Endothelial cell of hepatic sinusoid (primary cell): ENCODE measurements at regions not wholly inside any gene's neighbourhood (a gene's known extent, or its start where the extent isn't known, plus 50 kb on each side); places are given as distances from the start of the nearest gene placed in this dataset.

Source experiments
- in situ Hi-C: cut with HindIII; loops from 2 replicates; pipeline ENCODE4 v1.10.0; 2017; ENCODE audit warnings: low sequenced_read_pairs

- in situ Hi-C loops: no loop called here
Observed at GRCh38 chr4:20625426-20625825, 74.8 kb upstream of the PACRGL start.

GRCh38 chr4:20626326-20627005, 73.8 kb upstream of the PACRGL start:
- in situ Hi-C loops: no loop called here

GRCh38 chr4:20627866-20628265, 72.4 kb upstream of the PACRGL start:
- in situ Hi-C loops: no loop called here

GRCh38 chr4:20629186-20630106, 70.8 kb upstream of the PACRGL start:
- in situ Hi-C loops: no loop called here

- in situ Hi-C loops: no loop called here
Observed at GRCh38 chr4:20638825-20639224, 61.4 kb upstream of the PACRGL start.

GRCh38 chr4:20639346-20639745, 60.9 kb upstream of the PACRGL start:
- in situ Hi-C loops: no loop called here

- in situ Hi-C loops: no loop called here
Observed at GRCh38 chr4:20640989-20641388, 59.3 kb upstream of the PACRGL start.

- in situ Hi-C loops: no loop called here
Observed at GRCh38 chr4:20641976-20642375, 58.3 kb upstream of the PACRGL start.

- in situ Hi-C loops: no loop called here
Observed at GRCh38 chr4:20643631-20644030, 56.6 kb upstream of the PACRGL start.

- in situ Hi-C loops: no loop called here
Observed at GRCh38 chr4:20645236-20645635, 55.0 kb upstream of the PACRGL start.

- in situ Hi-C loops: no loop called here
Observed at GRCh38 chr4:20646287-20646686, 54.0 kb upstream of the PACRGL start.
